ENCODE measurements at regions not wholly inside any gene's neighbourhood (a gene's known extent, or its start where the extent isn't known, plus 50 kb on each side); places are given as distances from the start of the nearest gene placed in this dataset.
A peak's percentile ranks its signal among the peaks of the same experiment; 100 is the strongest.

DNA sequence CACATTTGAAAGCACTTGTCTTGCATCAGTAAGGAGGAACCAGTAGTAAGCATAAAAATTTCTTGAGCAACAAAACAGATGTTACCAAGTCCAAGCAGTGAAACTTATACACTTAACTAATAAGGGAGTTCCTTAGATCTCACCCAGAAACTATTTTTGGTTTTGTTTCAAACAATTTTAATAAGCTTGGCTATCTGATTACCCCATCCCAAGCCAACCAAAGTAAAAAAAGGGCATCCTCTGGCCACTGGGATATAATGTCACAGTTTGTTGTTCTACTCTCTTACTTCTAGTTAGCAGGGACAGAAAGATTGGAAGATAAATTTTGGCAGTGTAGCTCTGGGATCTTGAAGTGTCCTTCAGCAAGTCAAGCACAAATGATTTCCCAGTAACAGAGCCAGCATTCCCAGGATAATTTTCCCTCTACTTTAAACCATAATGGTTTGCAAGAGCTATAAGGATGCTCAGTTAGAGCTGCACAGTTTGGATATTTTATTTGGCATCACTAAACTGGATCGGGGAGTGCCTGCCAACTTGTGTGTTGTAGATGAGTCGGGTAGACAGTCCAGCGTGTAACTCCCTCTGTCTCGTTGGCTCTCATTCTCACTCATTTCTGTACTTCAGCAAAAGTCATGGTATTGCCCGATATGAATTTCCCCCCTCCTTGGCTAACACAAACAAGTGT lies 161.9 kb upstream of the HMHB1 start:
- Histone ChIP-seq H3K27me3 (ENCODE audit: control insufficient read depth, insufficient read depth, low read length) (no peaks in the 10 kb centered on the region), H3K4me3 (ENCODE audit: low read depth in 2 of 2, low read length in 2 of 2) (no peak overlapping the region), H3K36me3 (ENCODE audit: control insufficient read depth, insufficient read depth, low read length) (no peaks in the 10 kb centered on the region), H3K27ac (ENCODE audit: low read length) (no peak overlapping the region), H3K4me1 (ENCODE audit: control insufficient read depth, insufficient read depth, low read length) (no peaks in the 10 kb centered on the region), H3K9me3 (ENCODE audit: control insufficient read depth, insufficient read depth, low read depth, low read length) (no peaks in the 10 kb centered on the region)
- in situ Hi-C loops (cut with HindIII; ENCODE audit: low pct_unique_long_range_greater_than_20kb, low sequenced_read_pairs): no loop called here
- no TSS peak for BruUV-seq (replicated peaks)
- TF ChIP-seq, protein P1, sequence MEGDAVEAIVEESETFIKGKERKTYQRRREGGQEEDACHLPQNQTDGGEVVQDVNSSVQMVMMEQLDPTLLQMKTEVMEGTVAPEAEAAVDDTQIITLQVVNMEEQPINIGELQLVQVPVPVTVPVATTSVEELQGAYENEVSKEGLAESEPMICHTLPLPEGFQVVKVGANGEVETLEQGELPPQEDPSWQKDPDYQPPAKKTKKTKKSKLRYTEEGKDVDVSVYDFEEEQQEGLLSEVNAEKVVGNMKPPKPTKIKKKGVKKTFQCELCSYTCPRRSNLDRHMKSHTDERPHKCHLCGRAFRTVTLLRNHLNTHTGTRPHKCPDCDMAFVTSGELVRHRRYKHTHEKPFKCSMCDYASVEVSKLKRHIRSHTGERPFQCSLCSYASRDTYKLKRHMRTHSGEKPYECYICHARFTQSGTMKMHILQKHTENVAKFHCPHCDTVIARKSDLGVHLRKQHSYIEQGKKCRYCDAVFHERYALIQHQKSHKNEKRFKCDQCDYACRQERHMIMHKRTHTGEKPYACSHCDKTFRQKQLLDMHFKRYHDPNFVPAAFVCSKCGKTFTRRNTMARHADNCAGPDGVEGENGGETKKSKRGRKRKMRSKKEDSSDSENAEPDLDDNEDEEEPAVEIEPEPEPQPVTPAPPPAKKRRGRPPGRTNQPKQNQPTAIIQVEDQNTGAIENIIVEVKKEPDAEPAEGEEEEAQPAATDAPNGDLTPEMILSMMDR (IDR thresholded peaks at IDR 0.05): no peak
- TF ChIP-seq TCF7L2 (IDR thresholded peaks at IDR 0.05; ENCODE audit: low read depth, low read length) (no peak), REST (IDR thresholded peaks at IDR 0.05; ENCODE audit: insufficient read depth in 1 of 2, low read depth in 2 of 2, low read length in 1 of 2) (no peak), POLR2AphosphoS5 (IDR thresholded peaks at IDR 0.05; ENCODE audit: low read depth, low read length) (no peak), SIN3A (IDR thresholded peaks at IDR 0.05; ENCODE audit: borderline replicate concordance, insufficient read depth, low read depth, low read length) (no peak)
- CTCF ChIA-PET: no interaction called here
- DNase-seq (ENCODE audit: low read depth, low spot score) (no peak), ATAC-seq (no peak)
- intact Hi-C loops (cut with micrococcal nuclease; ENCODE audit: unreplicated experiment): no loop called here
- POLR2A ChIA-PET: no interaction called here

DNA sequence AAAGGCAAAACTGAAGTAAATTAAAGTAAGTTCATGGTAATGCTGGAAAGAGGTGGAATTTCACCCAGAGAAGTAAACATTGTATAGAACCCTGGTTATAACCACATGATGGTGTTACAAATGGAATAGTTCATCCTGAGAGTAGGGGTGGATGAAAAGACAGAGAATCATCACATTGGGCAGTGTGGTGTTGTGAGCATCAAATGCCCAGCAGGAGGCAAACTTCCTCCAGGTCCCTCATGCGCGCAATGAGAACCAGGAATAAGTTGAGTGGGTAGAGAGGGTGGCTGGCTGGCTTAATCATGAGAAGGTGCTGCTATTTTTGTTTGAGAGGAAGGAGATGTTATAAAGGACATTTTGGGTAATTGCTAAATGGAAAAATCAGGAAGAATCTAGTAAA lies 163.3 kb upstream of the HMHB1 start:
- H3K4me3 ChIP-seq (ENCODE audit: low read depth in 2 of 2, low read length in 2 of 2): no peak overlapping the region
- ATAC-seq: no peak
- no peaks in the 10 kb centered on the region for H3K9me3 ChIP-seq (ENCODE audit: control insufficient read depth, insufficient read depth, low read depth, low read length)
- TF ChIP-seq TCF7L2 (IDR thresholded peaks at IDR 0.05; ENCODE audit: low read depth, low read length): no peak
- TF ChIP-seq, protein P1 (IDR thresholded peaks at IDR 0.05): peak; percentile 19
- no peaks in the 10 kb centered on the region for H3K27me3 ChIP-seq (ENCODE audit: control insufficient read depth, insufficient read depth, low read length)
- in situ Hi-C loops (cut with HindIII; ENCODE audit: low pct_unique_long_range_greater_than_20kb, low sequenced_read_pairs): no loop called here
- CTCF ChIA-PET: no interaction called here
- no peaks in the 10 kb centered on the region for H3K36me3 ChIP-seq (ENCODE audit: control insufficient read depth, insufficient read depth, low read length)
- POLR2A ChIA-PET: no interaction called here
- no peaks in the 10 kb centered on the region for H3K4me1 ChIP-seq (ENCODE audit: control insufficient read depth, insufficient read depth, low read length)
- BruUV-seq (replicated peaks): no TSS peak
- no peak for DNase-seq (ENCODE audit: low read depth, low spot score)
- intact Hi-C loops (cut with micrococcal nuclease; ENCODE audit: unreplicated experiment): no loop called here
- H3K27ac ChIP-seq (ENCODE audit: low read length): no peak overlapping the region
